ENCODE measurements at regions not wholly inside any gene's neighbourhood (a gene's known extent, or its start where the extent isn't known, plus 50 kb on each side); places are given as distances from the start of the nearest gene placed in this dataset.

DNA sequence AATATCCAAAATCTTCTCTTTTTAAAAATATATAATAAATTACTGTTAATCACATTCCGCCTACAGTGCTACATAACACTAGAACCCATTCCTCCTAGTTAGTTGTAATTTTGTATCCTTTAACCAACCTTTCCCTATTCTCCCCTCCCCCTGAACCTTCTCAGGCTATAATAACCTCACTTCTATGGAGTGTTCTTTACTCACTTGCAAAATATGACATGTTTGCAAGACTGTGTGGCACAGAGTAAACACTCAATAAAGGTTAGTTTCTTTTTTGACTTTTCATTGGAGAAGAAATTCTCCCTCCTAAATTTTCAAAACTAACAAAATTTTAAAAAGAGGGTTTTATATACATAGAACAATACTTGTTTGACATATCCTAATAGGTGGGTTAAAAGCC lies 147.0 kb downstream of the FOXA2 start:
- TF ChIP-seq, protein P1, sequence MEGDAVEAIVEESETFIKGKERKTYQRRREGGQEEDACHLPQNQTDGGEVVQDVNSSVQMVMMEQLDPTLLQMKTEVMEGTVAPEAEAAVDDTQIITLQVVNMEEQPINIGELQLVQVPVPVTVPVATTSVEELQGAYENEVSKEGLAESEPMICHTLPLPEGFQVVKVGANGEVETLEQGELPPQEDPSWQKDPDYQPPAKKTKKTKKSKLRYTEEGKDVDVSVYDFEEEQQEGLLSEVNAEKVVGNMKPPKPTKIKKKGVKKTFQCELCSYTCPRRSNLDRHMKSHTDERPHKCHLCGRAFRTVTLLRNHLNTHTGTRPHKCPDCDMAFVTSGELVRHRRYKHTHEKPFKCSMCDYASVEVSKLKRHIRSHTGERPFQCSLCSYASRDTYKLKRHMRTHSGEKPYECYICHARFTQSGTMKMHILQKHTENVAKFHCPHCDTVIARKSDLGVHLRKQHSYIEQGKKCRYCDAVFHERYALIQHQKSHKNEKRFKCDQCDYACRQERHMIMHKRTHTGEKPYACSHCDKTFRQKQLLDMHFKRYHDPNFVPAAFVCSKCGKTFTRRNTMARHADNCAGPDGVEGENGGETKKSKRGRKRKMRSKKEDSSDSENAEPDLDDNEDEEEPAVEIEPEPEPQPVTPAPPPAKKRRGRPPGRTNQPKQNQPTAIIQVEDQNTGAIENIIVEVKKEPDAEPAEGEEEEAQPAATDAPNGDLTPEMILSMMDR (IDR thresholded peaks at IDR 0.05), result no peak
- no peak for TF ChIP-seq POLR2AphosphoS5 (IDR thresholded peaks at IDR 0.05)
- TF ChIP-seq POLR2A (IDR thresholded peaks at IDR 0.05), result no peak

Data from upper lobe of left lung (tissue), 4 donors.